ENCODE measurements at regions not wholly inside any gene's neighbourhood (a gene's known extent, or its start where the extent isn't known, plus 50 kb on each side); places are given as distances from the start of the nearest gene placed in this dataset.

- TF ChIP-seq CTCF (IDR thresholded peaks at IDR 0.05) (no peak), POLR2A (IDR thresholded peaks at IDR 0.05) (no peak)
- Histone ChIP-seq H3K36me3 (no peaks in the 10 kb centered on the region), H3K9me3 (no peaks in the 10 kb centered on the region), H3K27me3 (no peaks in the 10 kb centered on the region), H3K27ac (no peak overlapping the region), H3K4me3 (no peak overlapping the region), H3K4me1 (no peaks in the 10 kb centered on the region)
- DNase-seq, result no peak
- WGBS (ENCODE audit: insufficient coverage, low coverage, low lambda C conversion rate, missing lambda C conversion rate), result 70% methylated on average over 10 of the region's 18 CpGs
- intact Hi-C loops (cut with DNase I), result no loop called here
- ATAC-seq, result no peak
These were observed 322.3 kb downstream of the EFNB2 start for GRCh38 chr13:106213028-106213757.

DNA sequence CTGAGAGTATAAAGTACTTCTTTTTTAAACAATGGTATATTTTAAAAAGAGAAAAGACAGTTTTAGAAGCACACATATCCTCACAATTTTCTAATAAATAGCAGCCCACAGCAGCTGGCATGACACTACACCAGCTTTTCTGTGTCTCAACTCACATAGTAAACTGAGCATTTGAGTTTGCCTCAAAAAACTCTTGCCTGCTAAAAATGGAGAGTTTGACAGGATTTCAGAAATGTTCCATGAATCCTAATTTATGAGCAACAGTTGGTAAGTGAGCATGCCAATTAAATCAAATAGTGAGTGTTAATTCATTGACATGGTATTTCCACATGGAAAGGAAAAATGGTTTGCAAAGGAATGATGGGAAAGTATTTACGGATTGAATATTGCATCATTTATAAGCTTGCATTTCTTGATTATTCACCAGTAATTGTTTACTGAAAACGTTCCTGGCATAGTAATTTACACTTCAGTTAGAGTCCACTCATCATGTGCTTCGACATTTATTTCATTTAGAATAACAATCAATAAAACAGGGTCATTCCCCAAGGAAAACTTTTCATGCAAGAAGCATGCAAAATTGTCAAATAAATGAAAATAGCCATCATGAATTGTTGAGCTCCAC is 323.0 kb downstream of the EFNB2 start:
- no peak for DNase-seq
- no peak for ATAC-seq
- no peak overlapping the region for H3K27ac ChIP-seq
- 28% methylated on average over 3 of the region's 3 CpGs for WGBS (ENCODE audit: insufficient coverage, low coverage, low lambda C conversion rate, missing lambda C conversion rate)
- H3K36me3 ChIP-seq, result no peaks in the 10 kb centered on the region
- H3K27me3 ChIP-seq, result no peaks in the 10 kb centered on the region
- no peak overlapping the region for H3K4me3 ChIP-seq
- TF ChIP-seq CTCF (IDR thresholded peaks at IDR 0.05) (no peak), POLR2A (IDR thresholded peaks at IDR 0.05) (no peak)
- intact Hi-C loops (cut with DNase I), result no loop called here
- no peaks in the 10 kb centered on the region for H3K4me1 ChIP-seq
- no peaks in the 10 kb centered on the region for H3K9me3 ChIP-seq

DNA sequence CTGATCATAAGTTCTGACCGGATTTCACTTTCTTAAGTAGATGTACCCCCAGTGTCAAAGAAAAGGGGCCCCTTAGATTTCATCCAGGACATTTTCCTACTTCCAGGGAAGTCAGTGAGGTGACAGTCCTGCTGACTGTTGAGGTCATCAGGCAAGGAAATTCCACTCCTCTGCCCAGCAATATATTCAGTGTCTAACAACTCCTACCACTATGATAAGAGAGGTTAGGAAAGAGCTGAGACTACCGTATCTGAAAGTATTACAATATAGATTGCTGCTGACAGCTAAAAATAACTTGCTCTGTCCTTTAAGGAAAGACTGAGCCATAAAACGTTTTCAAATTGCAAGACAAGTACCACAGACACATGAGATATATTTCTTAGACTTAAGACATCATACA is 325.1 kb downstream of the EFNB2 start:
- WGBS (ENCODE audit: insufficient coverage, low coverage, low lambda C conversion rate, missing lambda C conversion rate), result 10% methylated on average over 3 of the region's 3 CpGs
- TF ChIP-seq POLR2A (IDR thresholded peaks at IDR 0.05), result no peak
- no peak for TF ChIP-seq CTCF (IDR thresholded peaks at IDR 0.05)
- intact Hi-C loops (cut with DNase I), result no loop called here
- H3K4me3 ChIP-seq, result no peak overlapping the region
- DNase-seq, result no peak
- no peaks in the 10 kb centered on the region for H3K4me1 ChIP-seq
- no peak overlapping the region for H3K27ac ChIP-seq
- no peaks in the 10 kb centered on the region for H3K27me3 ChIP-seq
- no peaks in the 10 kb centered on the region for H3K9me3 ChIP-seq
- no peaks in the 10 kb centered on the region for H3K36me3 ChIP-seq
- no peak for ATAC-seq

DNA sequence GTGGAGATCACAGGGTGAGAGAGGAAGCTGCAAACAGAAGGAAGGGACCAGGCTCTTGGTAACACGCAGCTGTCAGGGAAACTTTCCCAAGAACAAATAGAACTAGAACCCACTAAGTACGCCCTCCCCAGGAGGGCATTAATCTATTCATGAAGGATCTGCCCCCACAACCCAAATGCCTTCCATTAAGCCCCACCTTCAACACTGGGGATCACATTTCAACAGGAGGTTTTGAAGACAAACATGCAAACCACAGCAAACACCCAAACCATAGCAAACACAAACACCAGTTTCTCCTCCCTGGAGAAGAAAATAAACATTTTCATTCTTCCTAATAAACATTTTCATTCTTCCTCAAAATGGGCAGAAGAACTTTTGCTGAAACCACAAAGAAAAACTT is 329.6 kb downstream of the EFNB2 start:
- H3K4me3 ChIP-seq, result no peak overlapping the region
- WGBS (ENCODE audit: insufficient coverage, low coverage, low lambda C conversion rate, missing lambda C conversion rate), result 7% methylated on average over 2 of the region's 2 CpGs
- H3K36me3 ChIP-seq, result no peaks in the 10 kb centered on the region
- H3K27me3 ChIP-seq, result no peaks in the 10 kb centered on the region
- TF ChIP-seq CTCF (IDR thresholded peaks at IDR 0.05), result no peak
- TF ChIP-seq POLR2A (IDR thresholded peaks at IDR 0.05), result no peak
- intact Hi-C loops (cut with DNase I), result no loop called here
- DNase-seq (no peak), ATAC-seq (no peak)
- H3K27ac ChIP-seq, result no peak overlapping the region
- no peaks in the 10 kb centered on the region for H3K4me1 ChIP-seq
- no peaks in the 10 kb centered on the region for H3K9me3 ChIP-seq

All from right lobe of liver (tissue), 6 donors.